ENCODE measurements at regions not wholly inside any gene's neighbourhood (a gene's known extent, or its start where the extent isn't known, plus 50 kb on each side); places are given as distances from the start of the nearest gene placed in this dataset.
"Not testable (repeated sequence)": the region's sequence is repeated elsewhere in the genome, so short reads cannot be mapped to it uniquely, and the experiment has no call there.

DNA sequence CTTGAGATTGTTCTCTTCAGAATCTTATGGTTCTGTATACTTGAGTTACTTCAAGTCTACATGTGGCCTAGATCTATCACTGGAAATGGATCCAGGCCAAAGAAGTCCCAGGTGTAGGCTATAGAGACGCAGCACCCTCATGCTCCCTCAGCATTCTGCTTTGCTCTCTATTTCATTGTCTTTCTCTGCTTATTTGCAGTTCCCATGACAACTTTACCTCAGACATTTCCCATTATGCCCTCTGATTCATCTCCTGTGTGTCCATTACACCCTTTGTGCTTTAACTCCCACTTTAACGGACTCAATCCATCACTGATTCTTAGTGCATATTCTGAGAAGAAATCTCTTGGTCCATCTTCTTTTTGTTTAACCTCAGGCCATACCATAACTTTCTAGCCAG is 236.9 kb upstream of the NRIP1 start:
- TF ChIP-seq, protein P1, sequence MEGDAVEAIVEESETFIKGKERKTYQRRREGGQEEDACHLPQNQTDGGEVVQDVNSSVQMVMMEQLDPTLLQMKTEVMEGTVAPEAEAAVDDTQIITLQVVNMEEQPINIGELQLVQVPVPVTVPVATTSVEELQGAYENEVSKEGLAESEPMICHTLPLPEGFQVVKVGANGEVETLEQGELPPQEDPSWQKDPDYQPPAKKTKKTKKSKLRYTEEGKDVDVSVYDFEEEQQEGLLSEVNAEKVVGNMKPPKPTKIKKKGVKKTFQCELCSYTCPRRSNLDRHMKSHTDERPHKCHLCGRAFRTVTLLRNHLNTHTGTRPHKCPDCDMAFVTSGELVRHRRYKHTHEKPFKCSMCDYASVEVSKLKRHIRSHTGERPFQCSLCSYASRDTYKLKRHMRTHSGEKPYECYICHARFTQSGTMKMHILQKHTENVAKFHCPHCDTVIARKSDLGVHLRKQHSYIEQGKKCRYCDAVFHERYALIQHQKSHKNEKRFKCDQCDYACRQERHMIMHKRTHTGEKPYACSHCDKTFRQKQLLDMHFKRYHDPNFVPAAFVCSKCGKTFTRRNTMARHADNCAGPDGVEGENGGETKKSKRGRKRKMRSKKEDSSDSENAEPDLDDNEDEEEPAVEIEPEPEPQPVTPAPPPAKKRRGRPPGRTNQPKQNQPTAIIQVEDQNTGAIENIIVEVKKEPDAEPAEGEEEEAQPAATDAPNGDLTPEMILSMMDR (IDR thresholded peaks at IDR 0.05; ENCODE audit: extremely low read depth, missing control alignments): no peak
- DNase-seq (ENCODE audit: low spot score): no peak

DNA sequence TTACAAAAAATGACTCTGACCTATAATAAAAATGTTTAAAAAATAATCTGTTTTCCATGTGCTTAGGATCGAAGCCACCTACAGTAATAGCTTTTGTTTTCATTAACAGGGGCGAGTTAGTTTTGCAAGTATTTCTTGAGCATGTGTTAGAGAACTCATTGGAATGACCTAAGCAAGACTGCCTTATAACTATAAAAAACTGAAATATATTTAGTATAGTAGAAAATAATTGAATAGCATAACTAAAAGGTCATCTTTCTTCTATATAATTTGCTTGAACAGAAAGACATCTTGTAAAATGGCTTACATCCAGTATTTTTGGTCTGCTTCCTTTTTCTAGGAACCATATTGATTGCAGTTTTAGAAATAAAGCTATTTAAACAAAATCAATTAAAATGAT is 241.5 kb upstream of the NRIP1 start:
- no peak for DNase-seq (ENCODE audit: low spot score)
- TF ChIP-seq, protein P1 (IDR thresholded peaks at IDR 0.05; ENCODE audit: extremely low read depth, missing control alignments): no peak

DNA sequence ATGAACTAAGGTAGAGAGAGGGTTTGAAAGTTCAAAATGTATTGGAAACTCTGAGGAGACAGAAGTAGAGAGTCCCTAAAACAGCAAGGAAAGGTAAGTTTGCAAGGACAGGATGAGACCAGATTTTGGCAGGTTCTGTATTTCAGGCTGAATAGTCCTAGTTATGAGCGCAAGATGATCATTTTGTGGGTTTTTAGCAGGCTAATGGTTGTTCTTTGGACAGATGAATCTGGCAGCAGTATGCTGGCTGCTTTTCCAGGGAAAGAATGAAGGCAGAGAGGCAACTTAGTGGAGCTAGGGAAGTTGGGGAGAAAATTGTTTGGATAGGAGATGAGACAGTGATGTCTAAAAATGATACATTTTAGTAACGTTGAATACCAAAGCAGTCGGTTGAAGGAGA is 243.5 kb upstream of the NRIP1 start:
- TF ChIP-seq, protein P1 (IDR thresholded peaks at IDR 0.05; ENCODE audit: extremely low read depth, missing control alignments): no peak
- no peak for DNase-seq (ENCODE audit: low spot score)

DNA sequence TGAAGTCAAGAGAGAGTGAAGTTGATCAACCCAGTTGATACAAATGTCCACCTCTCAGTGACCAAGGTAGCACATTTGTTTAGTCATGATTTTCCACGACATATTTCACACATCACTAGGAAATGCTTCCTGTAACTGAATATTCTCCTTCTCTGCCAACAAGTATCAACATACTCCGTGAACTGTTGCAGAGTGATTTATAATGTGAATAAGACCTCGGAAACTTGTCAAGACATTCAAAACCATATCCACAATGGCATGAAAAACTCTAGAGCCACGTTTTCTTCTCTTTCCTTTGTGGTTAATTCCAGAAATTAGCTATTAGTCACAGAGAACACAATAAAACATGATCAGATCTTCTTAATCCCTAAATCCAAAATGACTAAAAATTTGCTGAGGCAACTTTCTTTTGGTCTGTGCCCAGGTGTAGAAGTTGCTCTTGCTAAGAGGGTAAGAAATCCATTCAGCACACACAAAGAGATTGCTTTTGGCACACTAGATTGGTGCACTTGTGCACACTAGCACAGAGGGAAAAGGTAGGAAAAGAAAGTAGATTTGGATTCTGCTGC is 244.3 kb upstream of the NRIP1 start:
- DNase-seq (ENCODE audit: low spot score): no peak
- TF ChIP-seq, protein P1 (IDR thresholded peaks at IDR 0.05; ENCODE audit: extremely low read depth, missing control alignments): no peak

DNA sequence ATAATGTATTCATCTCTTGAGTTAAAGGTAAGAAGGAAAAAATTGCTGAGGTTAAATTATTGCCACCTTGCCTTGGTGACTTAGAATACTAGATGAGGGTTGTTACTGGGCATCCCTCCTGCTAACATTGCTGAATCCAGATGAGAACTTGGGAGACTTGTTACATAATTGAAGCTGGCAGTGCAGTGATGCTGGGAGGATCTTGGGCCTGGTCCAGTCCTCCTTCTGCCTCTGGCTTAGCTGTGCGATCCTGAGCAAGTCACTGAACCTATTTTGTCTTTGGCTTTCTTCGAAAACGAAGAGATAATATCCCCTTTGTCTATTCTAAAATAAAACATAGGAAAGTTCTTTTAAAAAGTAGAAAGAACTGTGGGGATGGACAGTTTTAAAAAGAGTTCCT is 244.9 kb upstream of the NRIP1 start:
- TF ChIP-seq, protein P1 (IDR thresholded peaks at IDR 0.05; ENCODE audit: extremely low read depth, missing control alignments): no peak
- no peak for DNase-seq (ENCODE audit: low spot score)

DNA sequence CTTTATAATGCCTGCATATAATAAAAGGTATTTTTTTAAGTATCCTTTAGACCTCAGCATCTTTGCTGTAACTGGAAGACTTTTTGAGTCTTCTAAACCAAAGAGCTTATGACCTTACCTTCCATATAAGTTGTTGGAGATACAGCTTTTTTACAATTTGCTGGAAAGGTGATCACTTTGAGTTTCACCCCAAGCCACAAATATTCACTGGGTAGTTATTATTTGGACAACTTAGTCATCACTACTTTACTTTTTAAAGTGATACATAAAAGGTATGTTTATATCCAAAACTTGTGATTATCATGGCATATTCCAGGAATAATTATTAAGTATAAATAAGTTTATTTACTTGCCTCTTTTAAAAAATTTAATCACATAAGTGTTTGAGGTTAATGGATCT is 246.7 kb upstream of the NRIP1 start:
- DNase-seq (ENCODE audit: low spot score): no peak
- TF ChIP-seq, protein P1 (IDR thresholded peaks at IDR 0.05; ENCODE audit: extremely low read depth, missing control alignments): no peak

DNA sequence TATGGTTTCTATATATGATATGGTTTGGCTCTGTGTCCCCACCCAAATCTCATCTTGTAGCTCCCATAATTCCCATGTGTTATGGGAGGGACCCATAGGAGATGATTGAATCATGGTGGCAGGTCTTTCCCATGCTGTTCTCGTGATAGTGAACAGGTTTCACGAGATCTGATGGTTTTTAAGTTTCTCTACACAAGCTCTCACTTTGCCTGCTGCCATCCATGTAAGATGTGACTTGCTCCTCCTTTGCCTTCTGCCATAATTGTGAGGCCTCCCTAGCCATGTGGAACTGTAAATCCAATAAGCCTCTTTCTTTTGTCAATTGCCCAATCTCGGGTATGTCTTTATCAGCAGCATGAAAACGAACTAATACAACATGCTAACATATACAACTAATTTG is 252.2 kb upstream of the NRIP1 start:
- DNase-seq (ENCODE audit: low spot score): not testable (repeated sequence)

DNA sequence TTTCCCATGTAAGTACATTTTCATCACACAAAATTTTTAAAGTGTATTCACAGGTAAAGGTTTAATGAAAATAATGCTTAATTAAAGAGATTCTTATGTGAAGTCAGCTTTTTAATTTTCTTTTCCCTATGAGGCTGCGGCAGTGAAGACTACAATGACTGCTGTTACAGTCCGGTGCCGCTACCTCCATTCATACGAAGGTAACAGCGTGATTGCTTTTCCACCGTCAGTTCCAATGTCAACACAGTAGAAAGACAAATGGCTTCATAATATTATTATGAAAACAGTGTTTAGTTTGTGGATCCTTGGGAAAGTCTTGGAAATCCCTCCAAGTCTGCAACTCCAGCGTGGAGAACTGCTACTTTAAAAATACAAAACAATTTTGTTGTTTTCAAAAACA is 254.9 kb upstream of the NRIP1 start:
- TF ChIP-seq, protein P1 (IDR thresholded peaks at IDR 0.05; ENCODE audit: extremely low read depth, missing control alignments): no peak
- no peak for DNase-seq (ENCODE audit: low spot score)

Data from GM20000 (cell line).